Aorta (tissue), 5 donors: ENCODE measurements at regions not wholly inside any gene's neighbourhood (a gene's known extent, or its start where the extent isn't known, plus 50 kb on each side); places are given as distances from the start of the nearest gene placed in this dataset.
"Not testable (repeated sequence)": the region's sequence is repeated elsewhere in the genome, so short reads cannot be mapped to it uniquely, and the experiment has no call there.

Experiments used
- ATAC-seq: fragments of 200-7000 bp; cut with Tn5 transposase; one replicate; pipeline ENCODE4 v1.9.1; 2022; ENCODE audit warnings: moderate library complexity; ENCODE audit not compliant: low FRiP score
- DNase-seq, 2 donors: peaks; one replicate each; pipeline ENCODE4 v3.0.0-alpha.2; 2020
- H3K27ac ChIP-seq, 2 donors: one replicate each; pipeline ENCODE4 v1.5.1; 2013; ENCODE audit warnings: low read length in 2 of 2, mild to moderate bottlenecking in 2 of 2, moderate library complexity in 2 of 2, control low read depth in 1 of 2, inconsistent platforms in 1 of 2, low read depth in 1 of 2
- H3K27me3 ChIP-seq, 2 donors: one replicate each; pipeline ENCODE4 v1.6.1; 2013; ENCODE audit warnings: control low read depth in 1 of 2, low read length in 1 of 2, mild to moderate bottlenecking in 1 of 2, moderate library complexity in 1 of 2; ENCODE audit not compliant: insufficient read depth in 2 of 2, control insufficient read depth in 1 of 2
- H3K36me3 ChIP-seq, 2 donors: one replicate each; pipeline ENCODE4 v1.6.1; 2013; ENCODE audit warnings: control low read depth in 1 of 2, low read length in 1 of 2, mild to moderate bottlenecking in 1 of 2; ENCODE audit not compliant: insufficient read depth in 2 of 2, control insufficient read depth in 1 of 2
- H3K4me1 ChIP-seq, 2 donors: one replicate each; pipeline ENCODE4 v1.6.1; 2013; ENCODE audit warnings: low read length in 2 of 2, control low read depth in 1 of 2, mild to moderate bottlenecking in 1 of 2, moderate library complexity in 1 of 2; ENCODE audit not compliant: insufficient read depth in 2 of 2, control insufficient read depth in 1 of 2
- H3K4me3 ChIP-seq, 2 donors: one replicate each; pipeline ENCODE4 v1.5.1; 2013; ENCODE audit warnings: low read length in 2 of 2, control low read depth in 1 of 2, mild to moderate bottlenecking in 1 of 2
- H3K9me3 ChIP-seq: one replicate; pipeline ENCODE4 v1.6.1; 2013; ENCODE audit warnings: mild to moderate bottlenecking, low read length; ENCODE audit not compliant: control insufficient read depth
- WGBS, 2 donors: extraction: QIAGEN DNeasy Blood & Tissue Kit; methylation state at CpG; one replicate each; pipeline ENCODE4 v1.1.7; 2013; 5-methylcytosine and 5-hydroxymethylcytosine counted together
- intact Hi-C, 2 donors: fragments of 100-400 bp; cut with DNase I; formaldehyde crosslinking; loops; one replicate each; pipeline versions ENCODE4 v1.14.2 to v1.15.0; 2022
- microRNA-seq, 2 donors: library from miRNA; unstranded; fragments of <30 nt; microRNA quantifications; one replicate each; pipeline ENCODE4 v1.2.0, GENCODE V29; 2020
- donor health status: healthy with polysubstance abuse.
- donor health status: Bipolar disorder and iron deficiency.
- donor health status: DM: no; HTN: no; CAD: no.
- donor health status: DM: no; HTN: no; CAD: no.
- donor health status: DM: yes; HTN: yes; CAD: no.

DNA sequence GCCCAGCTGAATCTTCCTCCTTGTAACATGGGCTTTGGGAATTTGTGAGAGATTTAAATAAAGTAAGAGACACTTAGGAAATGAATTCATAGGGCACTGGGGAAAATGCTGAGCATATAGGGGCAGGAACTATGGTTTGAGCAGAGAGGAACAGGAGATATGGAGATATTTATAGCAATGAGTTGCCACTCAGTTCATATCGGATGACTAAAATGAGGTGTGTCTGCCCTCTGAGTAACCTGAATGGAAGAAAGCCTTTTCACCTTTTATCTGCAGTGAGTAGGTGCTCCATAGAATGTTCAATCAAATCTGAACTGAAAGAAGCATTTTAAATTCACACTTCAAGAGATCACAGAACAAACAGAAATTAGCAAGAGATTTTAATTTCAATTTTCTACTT is 105.7 kb downstream of the CEP44 start:
- ATAC-seq, result no peak
- Histone ChIP-seq H3K27me3 (no peaks in the 10 kb centered on the region), H3K4me3 (no peak overlapping the region), H3K36me3 (no peaks in the 10 kb centered on the region), H3K4me1 (no peaks in the 10 kb centered on the region), H3K27ac (no peak overlapping the region), H3K9me3 (no peaks in the 10 kb centered on the region)
- 81 to 92% methylated on average over 1 of the region's 1 CpG for WGBS, 2 donors
- intact Hi-C loops, result no loop called here
- DNase-seq, result no peak

GRCh38 chr4:174388461-174389145 is 104.9 kb downstream of the CEP44 start:
- no peak for ATAC-seq
- no peaks in the 10 kb centered on the region for H3K4me1 ChIP-seq
- no peak overlapping the region for H3K4me3 ChIP-seq
- H3K36me3 ChIP-seq, result no peaks in the 10 kb centered on the region
- intact Hi-C loops, result no loop called here
- H3K9me3 ChIP-seq, result no peaks in the 10 kb centered on the region
- no peaks in the 10 kb centered on the region for H3K27me3 ChIP-seq
- DNase-seq, result no peak
- H3K27ac ChIP-seq, result no peak overlapping the region

DNA sequence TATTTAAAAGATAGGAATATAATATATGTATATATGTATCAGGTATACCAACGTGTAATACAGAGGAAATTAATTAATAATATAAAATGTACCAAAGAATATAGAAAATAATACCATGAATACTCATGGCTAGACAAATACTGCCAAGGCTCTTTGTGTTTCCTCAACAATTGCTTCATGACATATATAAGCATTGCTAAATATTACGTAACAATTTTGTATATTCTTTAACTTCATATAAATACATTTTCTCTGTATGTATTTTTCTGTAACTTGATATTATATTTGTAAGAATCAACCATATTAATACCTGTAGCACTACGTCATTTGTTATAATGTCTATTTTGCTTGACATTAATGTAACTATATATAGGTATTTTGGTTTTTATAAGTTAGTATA is 104.0 kb downstream of the CEP44 start:
- Histone ChIP-seq H3K36me3 (no peaks in the 10 kb centered on the region), H3K4me1 (no peaks in the 10 kb centered on the region), H3K27me3 (no peaks in the 10 kb centered on the region), H3K9me3 (no peaks in the 10 kb centered on the region), H3K4me3 (no peak overlapping the region), H3K27ac (no peak overlapping the region)
- intact Hi-C loops, result no loop called here
- WGBS, 2 donors, result 55 to 56% methylated on average over 3 of the region's 3 CpGs
- ATAC-seq (no peak), DNase-seq (no peak)

GRCh38 chr4:174387143-174387542 is 103.4 kb downstream of the CEP44 start:
- Histone ChIP-seq H3K27me3 (no peaks in the 10 kb centered on the region), H3K36me3 (no peaks in the 10 kb centered on the region), H3K9me3 (no peaks in the 10 kb centered on the region), H3K27ac (no peak overlapping the region), H3K4me1 (no peaks in the 10 kb centered on the region), H3K4me3 (no peak overlapping the region)
- DNase-seq (no peak), ATAC-seq (no peak)
- 28 to 31% methylated on average over 2 of the region's 2 CpGs for WGBS, 2 donors
- intact Hi-C loops, result no loop called here

DNA sequence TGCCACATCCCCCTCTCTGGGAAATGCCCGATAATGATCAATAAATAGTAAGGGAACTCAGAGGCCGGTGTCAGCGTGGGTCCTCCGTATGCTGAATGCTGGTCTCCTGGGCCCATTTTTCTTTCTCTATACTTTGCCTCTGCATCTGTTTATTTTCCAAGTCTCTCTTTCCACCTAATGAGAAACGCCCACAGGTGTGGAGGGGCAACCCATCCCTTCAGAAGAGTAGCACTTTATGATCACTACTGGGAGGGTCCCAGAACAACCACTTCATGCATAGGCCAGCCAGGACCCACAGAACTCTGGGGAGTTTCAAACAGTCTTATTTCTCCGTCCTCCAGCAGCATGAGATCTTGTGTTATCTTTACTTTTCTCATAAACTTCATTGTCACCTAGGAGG is 100.1 kb downstream of the CEP44 start:
- intact Hi-C loops, result no loop called here
- no peaks in the 10 kb centered on the region for H3K4me1 ChIP-seq
- no peaks in the 10 kb centered on the region for H3K9me3 ChIP-seq
- ATAC-seq (no peak), DNase-seq (no peak)
- no peaks in the 10 kb centered on the region for H3K36me3 ChIP-seq
- no peak overlapping the region for H3K27ac ChIP-seq
- 89 to 93% methylated on average over 6 of the region's 6 CpGs for WGBS, 2 donors
- no peak overlapping the region for H3K4me3 ChIP-seq
- no peaks in the 10 kb centered on the region for H3K27me3 ChIP-seq

DNA sequence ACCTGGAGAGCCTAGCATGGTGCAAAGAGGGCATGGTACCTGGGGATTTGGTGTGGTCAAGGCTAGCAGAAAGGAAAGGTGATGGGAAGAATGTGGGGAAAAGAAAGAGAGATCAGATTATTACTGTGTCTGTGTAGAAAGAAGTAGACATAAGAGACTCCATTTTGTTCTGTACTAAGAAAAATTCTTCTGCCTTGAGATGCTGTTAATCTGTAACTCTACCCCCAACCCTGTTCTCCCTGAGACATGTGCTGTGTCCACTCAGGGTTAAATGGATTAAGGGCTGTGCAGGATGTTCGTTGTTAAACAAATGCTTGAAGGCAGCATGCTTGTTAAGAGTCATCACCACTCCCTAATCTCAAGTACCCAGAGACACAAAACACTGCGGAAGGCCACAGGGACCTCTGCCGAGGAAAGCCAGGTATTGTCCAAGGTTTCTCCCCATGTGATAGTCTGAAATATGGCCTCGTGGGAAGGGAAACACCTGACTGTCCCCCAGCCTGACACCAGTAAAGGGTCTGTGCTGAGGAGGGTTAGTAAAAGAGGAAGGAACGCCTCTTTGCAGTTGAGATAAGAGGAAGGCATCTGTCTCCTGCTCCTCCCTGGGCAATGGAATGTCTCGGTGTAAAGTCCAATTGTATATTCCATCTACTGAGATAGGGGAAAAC is 99.4 kb downstream of the CEP44 start:
- ATAC-seq, DNase-seq, H3K27me3 ChIP-seq, H3K4me1 ChIP-seq, intact Hi-C loops, H3K9me3 ChIP-seq, H3K4me3 ChIP-seq, H3K27ac ChIP-seq, H3K36me3 ChIP-seq: not testable (repeated sequence)
- 70 to 75% methylated on average over 6 of the region's 6 CpGs for WGBS, 2 donors

Small RNA genes lying in the stretch of these regions (microRNA-seq; reads per million reads assigned to microRNA genes)
- 0 reads per million in 2 donors for gene MIR4276
